NCI-H2107 (cell line): ENCODE measurements at regions not wholly inside any gene's neighbourhood (a gene's known extent, or its start where the extent isn't known, plus 50 kb on each side); places are given as distances from the start of the nearest gene placed in this dataset.
"Not testable (repeated sequence)": the region's sequence is repeated elsewhere in the genome, so short reads cannot be mapped to it uniquely, and the experiment has no call there.

Experiments
- DNase-seq: peaks from one replicate; lab custom pipeline; 2025; lab: John Stamatoyannopoulos, UW

DNA sequence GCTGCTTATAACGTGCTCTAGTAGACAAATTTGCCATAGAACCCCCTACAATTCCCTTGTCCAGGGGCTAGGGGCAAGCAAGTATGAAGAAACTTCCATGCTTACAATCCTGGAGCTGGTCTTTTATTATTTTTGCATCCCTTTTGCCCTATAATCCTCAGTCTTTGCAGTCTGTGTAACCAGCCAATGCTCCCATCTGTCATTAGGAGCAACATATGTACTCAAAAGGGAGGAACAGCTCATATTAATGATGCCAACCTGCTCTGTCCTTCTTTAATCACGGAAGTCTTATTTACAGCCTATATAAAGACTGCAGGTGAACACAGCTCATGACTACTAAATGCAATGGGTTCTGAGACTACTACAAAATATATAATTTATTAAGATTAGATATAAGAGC lies 263.3 kb downstream of the ZIC1 start:
- DNase-seq = no peak

DNA sequence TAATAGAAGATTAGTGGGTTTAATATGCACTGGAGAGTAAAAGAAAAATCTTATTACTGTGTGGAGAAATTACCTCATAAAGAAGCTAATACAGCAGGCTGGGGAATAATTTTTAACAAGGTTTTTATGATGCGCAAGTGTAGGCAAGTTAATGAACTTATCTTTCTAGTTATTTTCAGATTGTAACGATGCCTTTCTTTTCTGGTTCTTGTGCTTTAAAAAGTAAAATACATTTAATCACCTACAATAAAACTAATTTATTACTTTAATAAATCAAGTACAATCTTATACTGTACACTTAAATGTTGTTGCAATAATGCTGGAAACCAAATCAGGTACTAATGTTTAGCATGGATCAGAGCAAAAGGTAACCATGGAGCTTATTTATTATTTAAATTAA lies 266.6 kb downstream of the ZIC1 start:
- no peak for DNase-seq

DNA sequence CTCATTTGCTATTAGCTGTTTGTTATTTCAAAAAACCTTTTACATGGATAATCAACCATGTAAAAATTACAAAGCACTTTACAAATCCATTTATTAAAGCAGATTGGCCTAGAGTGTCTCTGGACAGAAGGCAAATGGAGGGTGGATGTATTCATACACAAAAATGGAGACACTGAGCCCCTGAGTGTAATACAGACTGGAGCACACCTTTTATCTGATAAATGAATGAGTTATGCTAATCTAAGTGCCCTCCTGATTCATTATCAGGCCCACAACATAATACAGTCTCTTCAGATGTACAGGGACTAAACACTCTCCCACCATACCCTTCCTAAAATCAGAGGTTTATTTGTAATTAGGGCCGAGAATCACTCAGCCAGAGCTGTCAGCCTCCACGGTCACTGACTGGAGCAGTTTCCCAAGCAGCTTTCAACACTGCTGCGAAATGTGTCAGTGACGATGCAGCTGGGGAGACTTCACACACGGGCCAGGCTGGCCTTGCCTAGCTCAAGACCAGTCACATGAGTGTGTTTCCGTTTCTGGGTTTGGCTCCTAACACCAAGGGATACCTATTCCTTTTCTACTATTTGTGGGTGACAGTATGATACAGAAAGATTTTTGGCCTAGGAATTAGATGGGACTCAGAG lies 271.8 kb downstream of the ZIC1 start:
- no peak for DNase-seq

DNA sequence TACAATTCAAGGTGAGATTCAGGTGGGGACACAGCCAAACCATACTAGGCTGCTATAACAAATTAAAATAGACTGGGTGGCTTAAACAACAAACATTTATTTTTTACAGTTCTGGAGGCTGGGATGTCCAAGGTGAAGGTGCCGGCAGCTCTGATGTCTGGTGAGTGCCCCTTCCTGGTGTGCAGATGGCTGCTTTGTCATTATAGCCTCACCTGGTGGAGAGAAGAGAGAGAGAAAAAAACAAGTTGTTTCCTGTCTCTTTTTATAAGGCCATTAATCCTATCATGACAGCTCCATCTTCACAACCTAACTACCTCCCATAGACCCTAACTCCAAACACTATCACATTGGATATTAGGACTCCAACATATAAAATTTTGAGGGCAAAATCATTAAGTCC lies 279.7 kb downstream of the ZIC1 start:
- DNase-seq = no peak

DNA sequence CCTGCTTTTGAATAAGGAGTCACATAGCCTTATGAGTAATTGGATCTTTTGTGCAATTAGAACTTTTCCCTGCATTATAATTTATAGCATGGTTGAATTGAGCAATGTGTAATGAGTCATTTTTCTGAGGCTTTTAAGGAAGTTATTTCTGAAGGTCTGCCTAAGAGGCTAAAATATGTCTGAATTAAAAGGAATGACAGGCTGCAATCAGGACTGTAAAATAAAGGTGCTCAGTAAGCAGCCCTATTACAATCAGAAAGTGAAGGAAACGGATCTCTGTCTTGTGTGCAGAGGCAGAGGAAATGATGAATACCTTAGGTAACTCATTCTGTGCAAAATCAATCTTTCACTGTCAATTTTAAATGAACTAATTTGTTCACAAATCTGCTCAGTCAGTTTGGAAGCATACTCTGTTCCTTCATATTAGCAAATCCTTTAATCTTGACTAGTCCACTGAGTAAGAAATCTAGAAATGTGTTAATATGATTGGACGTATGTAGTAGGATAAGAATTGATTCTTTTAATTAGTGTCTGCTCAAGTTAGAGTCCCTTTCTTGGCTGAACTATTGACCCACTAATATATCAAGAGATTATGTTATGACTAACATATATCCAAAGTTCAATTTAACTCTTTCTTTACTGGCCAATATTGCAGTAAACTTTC lies 290.1 kb downstream of the ZIC1 start:
- no peak for DNase-seq

DNA sequence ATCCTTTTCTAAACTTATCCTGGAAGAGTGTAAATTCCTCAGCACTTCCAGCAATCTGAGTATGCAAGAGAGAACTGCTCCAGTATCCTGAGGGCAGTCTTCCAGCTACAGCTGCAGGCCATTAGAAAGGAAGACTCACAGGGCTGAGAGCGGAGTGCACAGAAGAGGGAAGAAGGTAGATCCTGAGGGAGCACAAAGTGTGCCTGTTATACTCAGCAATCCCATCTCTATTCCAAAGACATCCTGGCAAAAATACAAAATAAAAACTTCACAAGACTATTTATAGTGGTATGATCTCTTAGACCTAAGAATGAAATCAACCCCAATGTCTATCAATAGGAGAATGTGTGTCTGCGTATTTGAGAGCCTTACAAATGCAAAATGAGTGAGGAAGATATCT lies 292.0 kb downstream of the ZIC1 start:
- DNase-seq = no peak

DNA sequence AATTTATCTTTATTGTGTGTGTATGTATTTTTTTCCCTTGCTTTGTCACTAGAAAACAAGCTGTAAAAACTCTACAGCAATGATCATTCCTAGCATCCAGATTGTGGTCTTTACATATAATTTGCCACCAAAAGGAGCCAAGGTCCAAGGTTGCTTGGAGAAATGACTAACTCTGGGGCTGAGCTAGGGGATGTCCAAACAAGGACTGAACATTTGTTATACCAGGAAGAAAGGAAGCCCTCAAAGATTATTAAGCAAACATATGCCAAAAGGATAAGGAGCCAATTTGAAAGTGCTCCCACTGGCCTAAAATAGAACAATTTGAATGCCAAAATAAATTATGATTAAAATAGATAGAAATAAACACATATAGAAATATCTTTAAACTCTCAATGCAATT lies 293.3 kb downstream of the ZIC1 start:
- DNase-seq = no peak

DNA sequence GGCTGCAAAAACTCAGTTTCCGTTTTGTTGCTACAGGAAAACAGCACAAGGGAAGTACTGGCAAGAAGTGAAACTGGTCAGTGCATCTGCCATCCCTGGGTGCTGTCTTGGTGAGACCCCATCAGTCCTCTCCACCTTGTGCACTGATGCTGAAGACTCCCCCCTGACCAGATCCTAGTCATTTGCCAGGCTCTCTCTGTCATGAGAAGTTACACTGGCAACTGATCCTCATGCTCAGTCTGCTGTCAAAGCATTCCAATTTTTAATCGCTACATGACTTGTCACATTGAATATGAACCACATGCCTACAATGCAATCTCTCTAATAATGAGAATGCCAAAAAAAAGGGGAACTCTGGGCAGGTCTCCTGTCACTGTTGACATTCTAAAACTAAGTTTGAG lies 296.5 kb downstream of the ZIC1 start:
- DNase-seq = no peak

DNA sequence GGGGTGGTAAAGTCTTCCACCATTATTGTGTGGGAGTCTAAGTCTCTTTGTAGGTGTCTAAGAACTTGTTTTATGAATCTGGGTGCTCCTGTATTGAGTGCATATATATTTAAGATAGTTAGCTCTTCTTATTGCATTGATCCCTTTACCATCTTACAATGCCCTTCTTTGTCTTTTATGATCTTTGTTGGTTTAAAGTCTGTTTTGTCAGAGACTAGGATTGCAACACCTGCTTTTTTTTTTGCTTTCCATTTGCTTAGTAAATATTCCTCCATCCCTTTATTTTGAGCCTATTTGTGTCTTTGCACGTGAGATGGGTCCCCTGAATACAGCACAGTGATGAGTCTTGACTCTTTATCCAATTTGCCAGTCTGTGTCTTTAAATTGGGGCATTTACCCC lies 301.6 kb downstream of the ZIC1 start:
- DNase-seq = not testable (repeated sequence)

DNA sequence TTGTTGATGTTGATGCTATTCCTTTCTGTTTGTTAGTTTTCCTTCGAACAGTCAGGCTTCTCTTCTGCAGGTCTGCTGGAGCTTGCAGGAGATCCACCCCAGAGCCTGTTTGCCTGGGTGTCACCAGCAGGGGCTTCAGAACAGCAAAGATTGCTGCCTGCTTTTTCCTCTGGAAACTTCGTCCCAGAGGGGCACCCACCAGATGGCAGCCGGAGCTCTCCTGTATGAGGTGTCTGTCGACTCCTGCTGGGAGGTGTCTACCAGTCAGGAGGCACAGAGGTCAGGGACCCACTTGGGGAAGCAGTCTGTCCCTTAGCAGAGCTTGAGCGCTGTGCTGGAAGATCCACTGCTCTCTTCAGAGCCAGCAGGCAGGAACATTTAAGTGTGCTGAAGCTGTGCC lies 303.2 kb downstream of the ZIC1 start:
- no peak for DNase-seq

DNA sequence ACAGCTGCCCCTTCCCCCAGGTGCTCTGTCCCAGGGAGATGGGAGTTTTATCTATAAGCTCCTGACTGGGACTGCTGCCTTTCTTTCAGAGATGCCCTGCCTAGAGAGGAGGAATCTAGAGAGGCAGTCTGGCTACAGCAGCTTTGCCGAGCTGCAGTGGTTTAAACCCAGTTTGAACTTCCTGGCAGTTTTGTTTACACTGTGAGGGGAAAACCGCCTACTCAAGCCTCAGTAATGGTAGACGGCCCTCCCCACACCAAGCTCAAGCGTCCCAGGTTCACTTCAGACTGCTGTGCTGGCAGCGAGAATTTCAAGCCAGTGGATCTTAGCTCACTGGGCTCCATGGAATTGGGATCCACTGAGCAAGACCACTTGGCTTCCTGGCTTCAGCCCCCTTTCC lies 303.6 kb downstream of the ZIC1 start:
- DNase-seq = not testable (repeated sequence)

DNA sequence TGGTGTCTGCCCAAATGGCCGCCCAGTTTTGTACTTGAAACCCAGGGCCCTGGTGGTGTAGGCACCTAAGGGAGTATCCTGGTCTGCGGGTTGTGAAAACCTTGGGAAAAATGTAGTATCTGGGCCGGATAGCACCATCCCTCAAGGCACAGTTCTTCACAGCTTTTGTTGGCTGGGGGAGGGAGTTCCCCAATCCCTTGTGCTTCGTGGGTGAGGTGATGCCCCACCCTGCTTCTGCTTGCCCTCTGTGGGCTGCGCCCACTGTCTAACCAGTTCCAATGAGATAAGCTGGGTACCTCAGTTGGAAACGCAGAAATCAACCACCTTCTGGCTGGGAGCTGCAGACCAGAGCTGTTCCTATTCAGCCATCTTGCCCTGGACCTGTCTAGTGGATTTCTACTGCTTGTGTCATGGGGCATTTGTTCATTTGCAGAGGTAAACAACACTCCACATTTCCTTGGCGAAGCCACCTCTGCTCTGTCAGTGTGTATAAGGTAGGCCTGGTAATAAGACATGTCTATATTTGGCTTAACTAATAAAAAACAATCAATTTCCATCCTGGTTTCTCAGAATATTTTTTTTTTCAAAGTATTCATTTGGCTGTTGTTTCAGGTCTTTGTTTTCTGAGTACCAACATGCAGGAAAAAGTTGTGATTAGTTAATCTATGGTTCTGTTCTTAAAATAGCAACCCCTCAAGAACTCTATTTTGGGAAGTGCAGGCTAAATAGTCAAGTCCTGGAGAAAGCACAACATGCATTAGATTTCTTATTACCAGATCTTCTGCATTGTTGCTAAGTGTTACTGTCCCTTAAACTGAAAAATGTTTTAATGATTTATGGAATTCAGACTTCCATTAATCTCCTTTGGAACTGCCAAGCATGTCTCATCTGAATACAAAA lies 304.3 kb downstream of the ZIC1 start:
- no peak for DNase-seq

DNA sequence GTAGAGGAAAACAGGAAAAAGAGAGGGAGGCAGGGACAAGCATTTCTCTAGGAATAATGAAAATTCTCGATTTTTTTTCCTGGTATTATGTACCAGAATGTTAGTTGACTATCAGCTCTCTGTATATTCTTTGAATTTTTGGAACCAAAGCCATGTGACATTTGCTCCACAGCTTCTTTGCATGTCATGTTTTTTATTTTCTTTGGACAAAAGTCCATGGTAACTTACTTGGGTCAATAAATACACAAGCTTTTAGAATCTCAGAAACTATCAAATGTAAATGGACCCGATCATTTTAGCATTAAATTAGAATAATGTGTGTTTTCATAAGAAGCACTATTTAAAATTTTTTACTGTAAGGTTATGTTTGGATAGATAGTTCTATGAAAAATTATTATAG lies 320.5 kb downstream of the ZIC1 start:
- no peak for DNase-seq

DNA sequence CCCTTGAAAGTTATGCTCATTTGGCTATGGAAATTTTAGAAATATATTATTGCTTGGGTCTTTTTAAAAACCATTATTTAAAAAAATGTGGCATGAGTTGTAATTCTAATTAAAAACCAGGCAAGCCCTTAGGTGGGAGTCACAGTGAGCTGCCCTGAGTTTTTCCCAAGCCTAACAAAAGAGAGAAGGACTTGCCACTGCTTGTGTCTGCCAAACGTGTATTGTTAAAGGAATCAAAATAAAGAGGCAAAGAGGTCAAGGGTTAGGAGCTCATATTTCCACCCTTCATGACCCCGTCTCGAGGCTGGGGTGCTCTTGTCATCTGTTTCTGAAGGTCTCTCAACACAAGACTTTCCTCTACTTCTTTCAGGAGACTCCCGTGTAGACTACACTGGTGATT lies 321.1 kb downstream of the ZIC1 start:
- DNase-seq = no peak

DNA sequence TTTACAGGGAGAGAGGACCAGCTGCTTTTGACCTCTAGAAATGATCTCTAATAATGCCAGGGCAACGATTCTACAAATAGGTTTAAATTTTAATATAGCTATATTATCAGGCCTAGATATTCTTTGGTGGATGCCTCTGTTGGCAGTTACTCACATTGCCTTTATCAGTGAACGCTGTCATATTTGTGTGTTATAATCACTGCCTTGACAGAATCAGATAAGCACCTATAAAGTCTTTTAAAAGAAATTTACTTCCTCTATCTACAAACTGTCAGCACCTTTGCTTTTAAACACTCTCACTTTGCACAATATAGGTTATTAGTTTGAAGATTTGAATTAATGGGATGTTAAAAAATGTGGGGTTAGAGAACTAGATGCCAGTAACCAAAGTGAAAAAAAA lies 324.1 kb downstream of the ZIC1 start:
- DNase-seq = no peak

DNA sequence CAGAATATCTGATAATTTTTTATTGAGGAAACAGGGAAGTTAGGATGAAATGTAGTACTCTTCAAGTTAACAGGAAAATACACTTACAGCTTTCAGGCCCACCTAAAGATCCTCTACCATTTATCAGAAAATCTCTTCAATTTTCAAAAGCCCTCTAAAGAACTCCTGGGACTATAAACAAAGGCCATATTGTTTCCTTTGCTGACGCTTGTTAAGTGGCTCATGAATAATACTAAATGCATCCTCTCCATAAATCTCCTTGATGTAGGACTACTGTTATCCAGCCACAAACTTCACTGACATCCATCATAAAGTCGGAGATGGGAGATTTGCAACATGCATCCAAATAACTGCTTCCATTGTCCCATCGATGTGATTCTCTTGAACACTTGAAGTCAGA lies 326.5 kb downstream of the ZIC1 start:
- DNase-seq = no peak

DNA sequence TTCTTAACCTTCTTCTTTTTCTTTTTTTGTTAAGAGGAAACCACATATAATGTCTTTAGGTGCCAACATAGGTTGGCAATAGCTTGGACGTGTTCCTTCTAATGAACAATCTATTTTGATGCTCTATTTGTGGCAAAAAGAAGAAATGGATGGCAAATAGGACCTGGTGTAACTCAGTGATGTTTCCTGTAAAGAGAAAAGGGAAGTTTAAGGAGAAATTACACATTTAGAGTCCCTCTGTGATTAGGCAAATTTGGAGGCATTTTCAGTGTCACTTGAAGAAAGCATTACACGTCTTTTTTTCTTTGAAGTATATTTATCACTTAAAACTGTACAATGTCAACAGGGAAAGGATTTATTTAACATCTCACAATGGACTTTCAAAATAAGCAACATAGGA lies 327.1 kb downstream of the ZIC1 start:
- no peak for DNase-seq

DNA sequence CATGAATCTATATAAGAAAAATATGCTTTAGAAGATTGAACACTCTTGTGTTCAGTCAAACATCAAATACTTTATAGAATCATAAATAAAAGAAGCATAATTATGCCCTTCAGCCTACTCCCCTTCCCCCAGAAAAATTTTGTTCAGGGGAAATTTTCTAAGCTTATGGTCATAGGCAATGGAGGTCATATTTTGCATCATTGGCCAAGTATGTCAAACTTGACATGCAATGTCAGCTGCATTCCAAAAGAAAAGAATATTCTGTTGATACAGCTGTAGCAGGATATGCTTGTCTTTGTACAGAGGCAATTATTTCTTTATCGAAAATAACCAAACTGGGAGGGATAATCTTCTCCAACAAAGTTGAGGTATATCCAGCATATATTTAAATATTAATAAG lies 328.2 kb downstream of the ZIC1 start:
- DNase-seq = no peak

DNA sequence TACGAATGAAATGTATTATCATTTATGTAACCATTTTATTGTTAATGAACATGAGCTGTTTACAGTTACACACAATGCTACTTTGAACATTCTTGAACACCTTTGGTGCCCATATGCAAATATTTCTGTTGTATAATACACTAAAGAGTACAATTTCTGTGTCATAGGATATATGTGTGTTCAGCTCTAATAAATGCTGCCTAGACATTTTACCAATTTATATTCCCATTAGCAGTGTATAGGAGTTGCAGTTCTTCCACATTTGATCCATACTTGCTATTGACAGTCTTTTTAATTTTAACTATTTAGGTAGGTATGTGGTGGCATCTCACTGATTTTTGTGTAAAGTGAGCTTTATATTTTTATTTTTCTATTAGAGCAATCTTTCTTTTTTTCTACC lies 331.8 kb downstream of the ZIC1 start:
- no peak for DNase-seq

DNA sequence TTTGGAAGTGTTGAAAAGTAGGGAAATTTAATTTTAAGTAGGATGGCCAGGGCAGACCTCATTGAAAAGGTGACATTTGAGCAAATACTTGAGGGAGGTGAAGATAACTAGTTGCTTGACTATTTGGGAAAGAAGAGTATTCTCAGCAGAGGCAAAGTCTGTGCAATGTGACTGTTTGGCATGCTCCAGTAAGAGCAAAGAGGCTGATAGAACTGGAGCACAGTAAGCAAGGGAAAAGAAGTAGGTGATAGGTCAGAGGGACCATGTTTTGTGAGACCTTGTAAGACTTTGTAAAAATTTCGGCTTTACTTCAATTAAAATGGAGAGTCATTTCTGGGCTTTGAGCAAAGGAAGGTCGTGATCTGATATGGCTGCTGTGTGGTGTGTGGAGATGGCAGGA lies 335.8 kb downstream of the ZIC1 start:
- no peak for DNase-seq

DNA sequence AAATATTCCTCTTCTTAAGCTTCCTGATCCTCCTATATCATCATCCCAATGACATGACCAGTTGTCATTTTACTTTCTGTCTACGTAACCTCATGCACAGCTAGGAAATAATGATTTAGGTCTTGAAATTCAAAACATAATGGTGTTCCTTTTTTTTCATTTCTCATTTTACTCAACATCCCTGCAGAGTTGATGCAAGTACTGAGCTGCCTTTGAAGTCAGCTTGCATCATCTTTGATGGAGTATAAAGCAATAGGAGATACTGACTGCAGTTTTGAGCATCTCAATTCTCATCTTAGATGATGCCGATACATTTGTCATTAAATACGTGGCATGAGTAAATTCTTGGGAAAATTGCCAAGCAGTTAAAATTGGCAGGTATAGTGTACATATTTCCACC lies 346.1 kb downstream of the ZIC1 start:
- DNase-seq = no peak

DNA sequence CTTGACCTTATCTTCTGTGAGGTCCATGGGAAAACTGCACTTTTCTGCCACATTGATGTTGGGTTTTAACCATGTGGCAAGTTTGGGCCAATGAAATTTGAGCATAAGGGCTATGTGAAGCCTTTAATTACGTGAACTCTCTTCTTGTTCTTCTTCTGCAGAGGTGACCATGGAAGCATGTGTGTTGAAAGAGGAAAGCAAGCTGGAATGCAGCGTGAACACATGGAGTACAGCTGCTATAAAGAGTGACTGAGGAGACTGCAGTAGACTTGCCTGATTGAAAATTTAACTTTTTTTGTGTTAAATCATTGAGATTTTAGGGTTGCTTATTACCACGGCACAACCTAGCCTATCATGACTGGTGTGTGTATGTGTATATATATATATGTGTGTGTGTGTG lies 347.3 kb downstream of the ZIC1 start:
- no peak for DNase-seq

DNA sequence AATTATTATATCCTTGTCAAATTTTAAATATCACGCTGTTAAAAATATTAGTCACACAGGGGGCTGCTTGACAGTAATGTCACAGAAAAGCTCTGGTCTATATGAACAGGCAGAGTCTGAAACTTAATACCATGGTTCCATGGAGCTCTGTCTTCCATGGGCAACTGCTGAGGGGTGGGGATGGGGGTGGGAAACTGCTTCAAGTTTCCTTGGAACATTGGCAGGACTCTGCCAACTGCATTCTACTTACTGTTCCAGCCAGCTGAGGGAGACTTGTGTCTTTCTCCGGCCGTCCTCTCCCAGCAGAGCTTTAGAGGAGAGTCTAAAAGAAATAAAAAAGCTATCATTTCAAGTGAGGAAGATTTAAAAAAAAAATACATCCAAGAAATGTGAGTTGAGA lies 348.7 kb downstream of the ZIC1 start:
- no peak for DNase-seq
